ENCODE measurements at regions not wholly inside any gene's neighbourhood (a gene's known extent, or its start where the extent isn't known, plus 50 kb on each side); places are given as distances from the start of the nearest gene placed in this dataset.

- TF ChIP-seq, protein P1, sequence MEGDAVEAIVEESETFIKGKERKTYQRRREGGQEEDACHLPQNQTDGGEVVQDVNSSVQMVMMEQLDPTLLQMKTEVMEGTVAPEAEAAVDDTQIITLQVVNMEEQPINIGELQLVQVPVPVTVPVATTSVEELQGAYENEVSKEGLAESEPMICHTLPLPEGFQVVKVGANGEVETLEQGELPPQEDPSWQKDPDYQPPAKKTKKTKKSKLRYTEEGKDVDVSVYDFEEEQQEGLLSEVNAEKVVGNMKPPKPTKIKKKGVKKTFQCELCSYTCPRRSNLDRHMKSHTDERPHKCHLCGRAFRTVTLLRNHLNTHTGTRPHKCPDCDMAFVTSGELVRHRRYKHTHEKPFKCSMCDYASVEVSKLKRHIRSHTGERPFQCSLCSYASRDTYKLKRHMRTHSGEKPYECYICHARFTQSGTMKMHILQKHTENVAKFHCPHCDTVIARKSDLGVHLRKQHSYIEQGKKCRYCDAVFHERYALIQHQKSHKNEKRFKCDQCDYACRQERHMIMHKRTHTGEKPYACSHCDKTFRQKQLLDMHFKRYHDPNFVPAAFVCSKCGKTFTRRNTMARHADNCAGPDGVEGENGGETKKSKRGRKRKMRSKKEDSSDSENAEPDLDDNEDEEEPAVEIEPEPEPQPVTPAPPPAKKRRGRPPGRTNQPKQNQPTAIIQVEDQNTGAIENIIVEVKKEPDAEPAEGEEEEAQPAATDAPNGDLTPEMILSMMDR (IDR thresholded peaks at IDR 0.05; ENCODE audit: low read depth, low read length, poor library complexity, severe bottlenecking): no peak
- no peak for TF ChIP-seq EZH2phosphoT487 (IDR thresholded peaks at IDR 0.05; ENCODE audit: borderline replicate concordance, low read length)
Measured at GRCh38 chr17:77032929-77033328, 107.8 kb upstream of the SEC14L1 start.
